Choroid plexus epithelial cell (primary cell): ENCODE measurements at regions not wholly inside any gene's neighbourhood (a gene's known extent, or its start where the extent isn't known, plus 50 kb on each side); places are given as distances from the start of the nearest gene placed in this dataset.

ENCODE experiments used
- DNase-seq: peaks from one replicate; pipeline ENCODE4 v3.0.0-alpha.2; 2010; ENCODE audit warnings: low read depth
- H3K4me3 ChIP-seq: 2 replicates; pipeline ENCODE4 v1.5.1; 2011; ENCODE audit warnings: low read depth, mild to moderate bottlenecking, control low read depth, low read length, moderate library complexity
- TF ChIP-seq, protein P1 (sequence below): conservative IDR thresholded peaks from 2 replicates; pipeline ENCODE4 v1.5.1; 2011; ENCODE audit warnings: low read depth, mild to moderate bottlenecking, control low read depth, inconsistent platforms, low read length, moderate library complexity

DNA sequence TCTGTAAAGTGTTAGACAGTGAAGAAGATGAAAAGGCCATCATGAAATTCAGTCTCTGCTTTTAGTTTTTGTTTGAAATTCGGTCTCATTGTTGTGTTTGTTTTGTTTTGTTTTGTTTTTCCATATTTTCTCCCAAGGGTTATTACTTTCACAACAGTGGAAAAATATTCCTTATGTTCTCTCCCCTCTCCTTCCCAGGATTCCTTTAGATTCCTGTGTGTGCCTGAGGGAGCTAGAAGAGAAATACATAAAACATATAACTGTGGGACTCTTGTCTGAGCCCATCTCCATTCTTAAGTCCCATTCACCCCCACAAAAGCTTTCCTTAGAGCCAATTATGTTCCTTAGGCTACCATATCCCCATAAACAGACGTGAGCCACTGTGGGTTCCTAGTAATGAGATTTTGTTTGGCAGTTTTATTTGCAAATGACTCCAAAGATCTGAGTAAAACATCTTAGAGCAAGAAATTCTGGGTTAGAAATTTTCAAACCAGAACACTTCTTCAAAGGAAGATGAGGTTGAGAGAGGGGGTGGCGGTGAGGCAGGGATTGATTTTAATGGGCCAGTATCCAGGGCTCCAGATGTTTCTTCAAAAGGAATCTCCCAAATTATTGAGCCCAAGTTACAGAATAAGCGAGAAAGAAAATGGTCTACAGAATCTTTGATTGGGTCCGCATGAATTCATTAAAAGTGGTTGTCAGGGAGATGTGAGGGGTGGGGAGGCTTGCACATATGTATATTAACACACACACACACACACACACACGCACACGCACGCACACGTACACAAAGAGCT is 157.8 kb upstream of the TNP1 start:
- TF ChIP-seq, protein P1, sequence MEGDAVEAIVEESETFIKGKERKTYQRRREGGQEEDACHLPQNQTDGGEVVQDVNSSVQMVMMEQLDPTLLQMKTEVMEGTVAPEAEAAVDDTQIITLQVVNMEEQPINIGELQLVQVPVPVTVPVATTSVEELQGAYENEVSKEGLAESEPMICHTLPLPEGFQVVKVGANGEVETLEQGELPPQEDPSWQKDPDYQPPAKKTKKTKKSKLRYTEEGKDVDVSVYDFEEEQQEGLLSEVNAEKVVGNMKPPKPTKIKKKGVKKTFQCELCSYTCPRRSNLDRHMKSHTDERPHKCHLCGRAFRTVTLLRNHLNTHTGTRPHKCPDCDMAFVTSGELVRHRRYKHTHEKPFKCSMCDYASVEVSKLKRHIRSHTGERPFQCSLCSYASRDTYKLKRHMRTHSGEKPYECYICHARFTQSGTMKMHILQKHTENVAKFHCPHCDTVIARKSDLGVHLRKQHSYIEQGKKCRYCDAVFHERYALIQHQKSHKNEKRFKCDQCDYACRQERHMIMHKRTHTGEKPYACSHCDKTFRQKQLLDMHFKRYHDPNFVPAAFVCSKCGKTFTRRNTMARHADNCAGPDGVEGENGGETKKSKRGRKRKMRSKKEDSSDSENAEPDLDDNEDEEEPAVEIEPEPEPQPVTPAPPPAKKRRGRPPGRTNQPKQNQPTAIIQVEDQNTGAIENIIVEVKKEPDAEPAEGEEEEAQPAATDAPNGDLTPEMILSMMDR: no peak
- no peak overlapping the region for H3K4me3 ChIP-seq
- no peak for DNase-seq

DNA sequence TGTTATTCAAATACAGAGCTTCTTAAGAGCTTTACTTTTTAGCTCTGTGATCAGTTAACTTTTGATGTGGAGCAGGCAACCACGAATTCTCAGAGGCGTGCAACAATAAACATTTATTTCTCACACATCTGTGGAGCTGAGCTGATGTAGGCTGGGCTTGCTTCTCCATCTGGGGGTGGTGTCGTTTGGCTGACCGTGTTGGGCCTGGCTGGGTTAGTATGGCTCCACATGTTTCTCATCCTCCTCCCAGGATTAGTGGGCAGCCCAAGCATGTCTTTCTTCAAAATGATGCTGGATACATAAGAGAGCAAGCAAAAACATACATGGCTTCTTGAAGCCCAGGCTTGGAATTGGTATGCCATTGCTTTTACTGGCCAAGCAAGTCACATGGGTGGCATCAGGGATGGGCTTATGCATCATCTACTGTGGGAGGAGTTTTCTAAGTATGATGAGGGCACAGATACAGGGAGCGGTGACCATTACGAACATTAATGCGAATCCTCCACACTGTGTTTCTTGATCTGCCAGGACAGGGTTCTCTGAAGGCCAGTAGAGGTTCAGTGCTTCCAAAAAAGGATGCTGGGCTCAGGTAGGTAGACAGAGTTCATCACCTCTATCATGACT is 157.0 kb upstream of the TNP1 start:
- TF ChIP-seq, protein P1: no peak
- H3K4me3 ChIP-seq: no peak overlapping the region
- DNase-seq: no peak

DNA sequence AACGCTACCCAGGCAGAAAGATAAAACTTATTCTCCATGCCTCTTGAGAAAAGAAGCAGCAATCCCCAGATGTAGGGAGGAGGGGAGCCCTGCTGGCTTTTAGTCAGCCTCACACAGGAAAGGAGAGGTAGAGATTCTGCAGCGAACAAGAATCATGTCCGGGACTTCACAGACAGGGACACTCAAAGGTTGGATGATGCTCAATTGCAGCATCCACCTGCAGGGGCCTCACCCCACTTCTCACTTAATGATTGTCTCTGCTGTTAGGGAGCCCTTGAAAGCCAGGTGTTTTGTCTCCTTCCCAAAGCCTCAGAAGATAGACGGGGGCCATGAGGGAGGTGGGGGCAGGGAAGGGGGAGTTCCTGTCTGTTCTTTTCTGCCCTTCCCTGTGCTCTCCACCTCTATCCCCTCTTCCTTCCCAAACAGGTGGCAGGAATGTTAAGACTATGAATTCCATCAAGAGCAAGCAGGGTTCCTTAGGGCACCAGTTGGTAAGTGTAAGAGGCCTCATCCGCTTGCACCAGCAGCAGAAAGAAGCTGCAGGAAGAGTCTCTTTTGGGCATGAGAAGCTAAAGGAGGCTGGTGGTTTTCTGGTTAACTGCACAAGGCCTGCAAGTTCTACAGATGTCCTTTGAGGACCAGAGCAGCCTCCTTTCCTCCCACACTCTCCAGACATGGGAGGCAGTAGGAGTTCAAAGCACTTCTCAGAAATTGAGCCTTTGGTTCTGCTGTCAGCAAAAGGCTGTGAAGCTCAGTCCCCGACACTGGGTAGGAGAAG is 154.7 kb upstream of the TNP1 start:
- TF ChIP-seq, protein P1: no peak
- no peak overlapping the region for H3K4me3 ChIP-seq
- no peak for DNase-seq

- TF ChIP-seq, protein P1: no peak
- H3K4me3 ChIP-seq: no peak overlapping the region
- DNase-seq: no peak
Observed at GRCh38 chr2:217013926-217014325, 154.1 kb upstream of the TNP1 start.

DNA sequence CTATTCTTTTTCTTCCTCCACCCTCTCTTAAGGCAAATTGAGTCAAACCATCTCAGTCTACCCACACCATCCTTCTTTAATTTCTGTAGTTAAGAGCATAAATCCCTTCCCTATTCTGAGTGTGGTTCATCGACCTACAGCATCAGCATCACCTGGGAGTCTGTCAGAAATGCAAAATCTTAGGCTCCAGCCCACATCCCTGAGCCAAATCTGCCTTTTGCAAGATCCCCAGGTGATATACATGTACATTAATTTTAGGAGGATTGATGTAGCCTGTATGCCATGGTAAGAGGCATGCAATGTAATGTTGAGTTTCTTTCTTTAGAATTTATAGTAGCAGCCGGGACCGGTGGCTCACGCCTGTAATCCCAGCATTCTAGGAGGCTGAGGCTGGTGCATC is 151.7 kb upstream of the TNP1 start:
- DNase-seq: no peak
- TF ChIP-seq, protein P1: no peak
- no peak overlapping the region for H3K4me3 ChIP-seq

DNA sequence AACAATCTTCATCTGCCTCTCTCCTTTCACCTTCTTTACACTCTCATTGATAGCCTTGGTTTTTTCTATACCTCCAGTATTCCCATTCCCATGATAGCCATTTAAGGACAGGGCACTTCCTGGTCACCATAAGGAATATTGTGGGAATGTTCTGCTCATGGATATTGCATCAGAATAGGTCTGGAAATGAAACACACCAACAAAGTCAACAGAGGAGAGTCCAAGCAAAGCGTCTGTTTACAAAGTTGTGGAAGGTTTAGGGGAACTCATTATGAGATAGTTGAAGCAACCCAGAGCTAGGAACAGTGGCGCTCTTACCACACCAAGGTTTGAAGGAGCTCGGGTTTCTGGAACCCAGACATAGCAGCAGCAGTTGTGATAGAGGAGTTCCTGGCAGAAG is 150.3 kb upstream of the TNP1 start:
- TF ChIP-seq, protein P1: no peak
- H3K4me3 ChIP-seq: no peak overlapping the region
- no peak for DNase-seq
